Neural cell (in vitro differentiated cells): ENCODE measurements at regions not wholly inside any gene's neighbourhood (a gene's known extent, or its start where the extent isn't known, plus 50 kb on each side); places are given as distances from the start of the nearest gene placed in this dataset.

Source experiments
- EZH2 ChIP-seq: fragments of 200-600, 300-800 bp; shearing (Covaris generic), sonication (generic); IDR thresholded peaks from 2 replicates; pipeline ENCODE4 v1.6.1; 2014; ENCODE audit warnings: antibody characterized with exemption, low read length, borderline replicate concordance, mild to moderate bottlenecking; ENCODE audit not compliant: insufficient read depth, poor library complexity, severe bottlenecking
- MXI1 ChIP-seq: fragments of 450-650 bp; conservative IDR thresholded peaks from 2 replicates; pipeline ENCODE4 v1.6.1; 2014; ENCODE audit warnings: antibody characterized with exemption, mild to moderate bottlenecking; ENCODE audit not compliant: poor library complexity, severe bottlenecking
- POLR2AphosphoS5 ChIP-seq: IDR thresholded peaks from 2 replicates; pipeline ENCODE4 v1.6.1; 2012
- RAD21 ChIP-seq: fragments of 450-650 bp; conservative IDR thresholded peaks from 2 replicates; pipeline ENCODE4 v1.6.1; 2014; ENCODE audit warnings: antibody characterized with exemption, mild to moderate bottlenecking, moderate library complexity
- SMC3 ChIP-seq: fragments of 450-650 bp; conservative IDR thresholded peaks from 2 replicates; pipeline ENCODE4 v1.6.1; 2014; ENCODE audit warnings: antibody characterized with exemption, mild to moderate bottlenecking, moderate library complexity; ENCODE audit not compliant: poor library complexity
- TF ChIP-seq, protein P1 (sequence below): IDR thresholded peaks from 2 replicates; pipeline ENCODE4 v1.6.1; 2012; ENCODE audit warnings: borderline replicate concordance
- TF ChIP-seq, protein P2 (sequence below): fragments of 450-650 bp; IDR thresholded peaks from 2 replicates; pipeline ENCODE4 v1.5.1; 2014; ENCODE audit warnings: antibody characterized with exemption, mild to moderate bottlenecking, moderate library complexity; ENCODE audit not compliant: poor library complexity, severe bottlenecking

DNA sequence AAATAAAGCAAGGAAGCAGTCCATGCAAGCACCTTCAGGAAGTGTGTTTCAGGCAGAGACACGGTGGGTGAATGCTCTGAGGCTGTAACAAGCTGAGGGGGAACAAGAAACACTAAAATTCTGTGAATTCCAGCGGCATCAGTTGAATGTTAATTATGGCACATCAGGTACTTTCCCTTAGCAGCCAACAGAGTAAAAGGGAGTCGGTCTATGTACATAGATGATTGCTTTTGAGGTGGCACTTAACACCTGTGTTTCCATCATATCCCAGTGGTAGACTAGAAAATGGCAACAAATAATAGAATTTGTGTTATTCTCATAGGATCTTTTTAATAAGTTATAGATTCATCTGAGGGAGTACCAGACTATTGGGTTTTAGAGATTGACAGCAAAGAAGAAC lies 481.0 kb upstream of the KLF6 start:
- TF ChIP-seq, protein P1, sequence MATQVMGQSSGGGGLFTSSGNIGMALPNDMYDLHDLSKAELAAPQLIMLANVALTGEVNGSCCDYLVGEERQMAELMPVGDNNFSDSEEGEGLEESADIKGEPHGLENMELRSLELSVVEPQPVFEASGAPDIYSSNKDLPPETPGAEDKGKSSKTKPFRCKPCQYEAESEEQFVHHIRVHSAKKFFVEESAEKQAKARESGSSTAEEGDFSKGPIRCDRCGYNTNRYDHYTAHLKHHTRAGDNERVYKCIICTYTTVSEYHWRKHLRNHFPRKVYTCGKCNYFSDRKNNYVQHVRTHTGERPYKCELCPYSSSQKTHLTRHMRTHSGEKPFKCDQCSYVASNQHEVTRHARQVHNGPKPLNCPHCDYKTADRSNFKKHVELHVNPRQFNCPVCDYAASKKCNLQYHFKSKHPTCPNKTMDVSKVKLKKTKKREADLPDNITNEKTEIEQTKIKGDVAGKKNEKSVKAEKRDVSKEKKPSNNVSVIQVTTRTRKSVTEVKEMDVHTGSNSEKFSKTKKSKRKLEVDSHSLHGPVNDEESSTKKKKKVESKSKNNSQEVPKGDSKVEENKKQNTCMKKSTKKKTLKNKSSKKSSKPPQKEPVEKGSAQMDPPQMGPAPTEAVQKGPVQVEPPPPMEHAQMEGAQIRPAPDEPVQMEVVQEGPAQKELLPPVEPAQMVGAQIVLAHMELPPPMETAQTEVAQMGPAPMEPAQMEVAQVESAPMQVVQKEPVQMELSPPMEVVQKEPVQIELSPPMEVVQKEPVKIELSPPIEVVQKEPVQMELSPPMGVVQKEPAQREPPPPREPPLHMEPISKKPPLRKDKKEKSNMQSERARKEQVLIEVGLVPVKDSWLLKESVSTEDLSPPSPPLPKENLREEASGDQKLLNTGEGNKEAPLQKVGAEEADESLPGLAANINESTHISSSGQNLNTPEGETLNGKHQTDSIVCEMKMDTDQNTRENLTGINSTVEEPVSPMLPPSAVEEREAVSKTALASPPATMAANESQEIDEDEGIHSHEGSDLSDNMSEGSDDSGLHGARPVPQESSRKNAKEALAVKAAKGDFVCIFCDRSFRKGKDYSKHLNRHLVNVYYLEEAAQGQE, result no peak
- TF ChIP-seq POLR2AphosphoS5, result no peak
- TF ChIP-seq, protein P2, sequence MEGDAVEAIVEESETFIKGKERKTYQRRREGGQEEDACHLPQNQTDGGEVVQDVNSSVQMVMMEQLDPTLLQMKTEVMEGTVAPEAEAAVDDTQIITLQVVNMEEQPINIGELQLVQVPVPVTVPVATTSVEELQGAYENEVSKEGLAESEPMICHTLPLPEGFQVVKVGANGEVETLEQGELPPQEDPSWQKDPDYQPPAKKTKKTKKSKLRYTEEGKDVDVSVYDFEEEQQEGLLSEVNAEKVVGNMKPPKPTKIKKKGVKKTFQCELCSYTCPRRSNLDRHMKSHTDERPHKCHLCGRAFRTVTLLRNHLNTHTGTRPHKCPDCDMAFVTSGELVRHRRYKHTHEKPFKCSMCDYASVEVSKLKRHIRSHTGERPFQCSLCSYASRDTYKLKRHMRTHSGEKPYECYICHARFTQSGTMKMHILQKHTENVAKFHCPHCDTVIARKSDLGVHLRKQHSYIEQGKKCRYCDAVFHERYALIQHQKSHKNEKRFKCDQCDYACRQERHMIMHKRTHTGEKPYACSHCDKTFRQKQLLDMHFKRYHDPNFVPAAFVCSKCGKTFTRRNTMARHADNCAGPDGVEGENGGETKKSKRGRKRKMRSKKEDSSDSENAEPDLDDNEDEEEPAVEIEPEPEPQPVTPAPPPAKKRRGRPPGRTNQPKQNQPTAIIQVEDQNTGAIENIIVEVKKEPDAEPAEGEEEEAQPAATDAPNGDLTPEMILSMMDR, result no peak
- TF ChIP-seq EZH2, result no peak
- TF ChIP-seq RAD21, result no peak
- no peak for TF ChIP-seq MXI1
- no peak for TF ChIP-seq SMC3
